Lower lobe of right lung (tissue), 2 donors: ENCODE measurements at regions not wholly inside any gene's neighbourhood (a gene's known extent, or its start where the extent isn't known, plus 50 kb on each side); places are given as distances from the start of the nearest gene placed in this dataset.

Source experiments
- ATAC-seq, 2 donors: fragments of 200-7000 bp; cut with Tn5 transposase; one replicate each; pipeline ENCODE4 v1.9.1; 2020 to 2022; ENCODE audit warnings: mild to moderate bottlenecking in 2 of 2, moderate library complexity in 2 of 2
- DNase-seq: peaks from one replicate; pipeline ENCODE4 v3.0.0-alpha.2; 2020
- H3K27ac ChIP-seq: fragments of 200-600 bp; one replicate; pipeline ENCODE4 v1.8.0; 2022
- H3K27me3 ChIP-seq: fragments of 200-600 bp; one replicate; pipeline ENCODE4 v1.8.0; 2022; ENCODE audit warnings: low read depth
- H3K36me3 ChIP-seq: fragments of 200-600 bp; one replicate; pipeline ENCODE4 v1.8.0; 2022; ENCODE audit warnings: mild to moderate bottlenecking
- H3K4me1 ChIP-seq: fragments of 200-600 bp; one replicate; pipeline ENCODE4 v1.8.0; 2022
- H3K4me3 ChIP-seq: fragments of 200-600 bp; one replicate; pipeline ENCODE4 v1.8.0; 2022; ENCODE audit warnings: mild to moderate bottlenecking
- H3K9me3 ChIP-seq: fragments of 200-600 bp; one replicate; pipeline ENCODE4 v1.8.0; 2022
- intact Hi-C: fragments of 100-400 bp; cut with DNase I; formaldehyde crosslinking; loops from one replicate; pipeline ENCODE4 v1.11.0; 2022
- TF ChIP-seq, protein P1 (sequence below): fragments of 200-600 bp; IDR thresholded peaks from one replicate; pipeline ENCODE4 v1.8.0; 2022; ENCODE audit warnings: antibody characterized with exemption, mild to moderate bottlenecking
- donor health status: DM: no; HTN: yes; CAD: no; lungs with severe emphysema.

DNA sequence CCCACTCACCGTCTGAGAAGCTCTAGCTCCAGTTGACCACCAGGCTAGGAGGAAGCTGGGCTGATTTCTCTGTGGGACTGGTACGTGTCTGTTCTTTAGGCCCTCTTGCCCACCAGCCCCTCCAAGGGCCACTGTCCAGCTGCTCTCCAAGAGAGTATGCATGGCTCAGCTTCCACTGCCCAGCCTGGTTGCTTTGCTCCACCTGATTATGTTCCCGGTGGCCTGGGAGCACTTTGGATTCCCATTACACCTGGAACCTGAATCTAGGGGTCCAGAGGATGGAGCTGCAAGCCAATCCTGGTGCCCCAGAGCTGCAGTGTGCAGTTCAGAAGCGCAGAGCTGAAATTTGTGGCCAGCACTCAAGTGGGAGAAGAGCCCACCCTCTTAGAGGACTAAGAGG, 402.1 kb upstream of the CNTN6 start:
- intact Hi-C loops = no loop called here
- no peaks in the 10 kb centered on the region for H3K9me3 ChIP-seq
- no peaks in the 10 kb centered on the region for H3K4me1 ChIP-seq
- H3K4me3 ChIP-seq = no peak overlapping the region
- no peaks in the 10 kb centered on the region for H3K36me3 ChIP-seq
- DNase-seq (no peak), ATAC-seq (peak in 1 of 2 donors; percentile 25)
- no peaks in the 10 kb centered on the region for H3K27me3 ChIP-seq
- H3K27ac ChIP-seq = no peak overlapping the region
- TF ChIP-seq, protein P1, sequence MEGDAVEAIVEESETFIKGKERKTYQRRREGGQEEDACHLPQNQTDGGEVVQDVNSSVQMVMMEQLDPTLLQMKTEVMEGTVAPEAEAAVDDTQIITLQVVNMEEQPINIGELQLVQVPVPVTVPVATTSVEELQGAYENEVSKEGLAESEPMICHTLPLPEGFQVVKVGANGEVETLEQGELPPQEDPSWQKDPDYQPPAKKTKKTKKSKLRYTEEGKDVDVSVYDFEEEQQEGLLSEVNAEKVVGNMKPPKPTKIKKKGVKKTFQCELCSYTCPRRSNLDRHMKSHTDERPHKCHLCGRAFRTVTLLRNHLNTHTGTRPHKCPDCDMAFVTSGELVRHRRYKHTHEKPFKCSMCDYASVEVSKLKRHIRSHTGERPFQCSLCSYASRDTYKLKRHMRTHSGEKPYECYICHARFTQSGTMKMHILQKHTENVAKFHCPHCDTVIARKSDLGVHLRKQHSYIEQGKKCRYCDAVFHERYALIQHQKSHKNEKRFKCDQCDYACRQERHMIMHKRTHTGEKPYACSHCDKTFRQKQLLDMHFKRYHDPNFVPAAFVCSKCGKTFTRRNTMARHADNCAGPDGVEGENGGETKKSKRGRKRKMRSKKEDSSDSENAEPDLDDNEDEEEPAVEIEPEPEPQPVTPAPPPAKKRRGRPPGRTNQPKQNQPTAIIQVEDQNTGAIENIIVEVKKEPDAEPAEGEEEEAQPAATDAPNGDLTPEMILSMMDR = no peak

DNA sequence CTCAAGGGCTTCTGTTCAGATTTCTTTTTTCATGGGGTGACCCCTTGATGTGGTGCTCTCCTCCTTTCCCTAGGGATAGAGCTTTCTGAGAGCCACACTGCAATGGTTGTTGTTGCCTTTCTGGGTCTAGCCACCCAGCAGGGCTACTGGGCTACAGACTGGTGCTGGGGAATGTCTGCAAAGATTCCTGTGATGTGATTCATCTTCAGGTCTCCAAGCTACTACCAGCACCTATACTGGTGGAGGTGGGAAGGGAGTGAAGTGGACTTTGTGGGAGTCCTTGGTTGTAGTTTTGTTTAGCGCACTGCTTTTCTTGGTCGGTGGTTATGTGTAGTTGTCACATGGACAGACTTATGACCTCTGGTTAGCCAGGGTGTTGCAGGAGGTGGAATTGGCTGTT, 392.3 kb upstream of the CNTN6 start:
- Histone ChIP-seq H3K27ac (no peak overlapping the region), H3K4me1 (no peaks in the 10 kb centered on the region), H3K27me3 (no peaks in the 10 kb centered on the region), H3K36me3 (no peaks in the 10 kb centered on the region), H3K9me3 (no peaks in the 10 kb centered on the region), H3K4me3 (no peak overlapping the region)
- intact Hi-C loops = no loop called here
- no peak for DNase-seq
- ATAC-seq = no peak
- TF ChIP-seq, protein P1 = no peak

DNA sequence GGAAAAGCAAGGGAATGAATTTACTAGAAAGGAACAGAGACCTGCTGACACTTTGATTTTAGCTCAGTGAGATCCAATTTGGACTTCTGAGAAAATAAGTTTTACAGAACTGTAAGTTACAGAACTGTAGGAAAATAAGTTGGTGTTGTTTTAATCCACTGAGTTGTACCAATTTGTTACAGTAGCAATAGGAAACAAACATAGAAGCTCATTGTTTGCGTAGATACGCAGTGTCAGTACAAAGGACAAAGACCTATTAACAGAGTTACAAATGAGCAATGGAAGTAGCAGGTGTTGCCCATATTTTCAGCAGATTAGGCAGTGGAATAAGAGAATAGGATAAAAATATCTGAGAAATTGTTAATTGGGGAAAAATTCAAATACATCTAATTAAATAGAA, 385.8 kb upstream of the CNTN6 start:
- H3K27me3 ChIP-seq = no peaks in the 10 kb centered on the region
- no peak overlapping the region for H3K4me3 ChIP-seq
- TF ChIP-seq, protein P1 = no peak
- no peak for DNase-seq
- H3K4me1 ChIP-seq = no peaks in the 10 kb centered on the region
- no peaks in the 10 kb centered on the region for H3K36me3 ChIP-seq
- ATAC-seq = no peak
- H3K27ac ChIP-seq = no peak overlapping the region
- intact Hi-C loops = no loop called here
- H3K9me3 ChIP-seq = no peaks in the 10 kb centered on the region

DNA sequence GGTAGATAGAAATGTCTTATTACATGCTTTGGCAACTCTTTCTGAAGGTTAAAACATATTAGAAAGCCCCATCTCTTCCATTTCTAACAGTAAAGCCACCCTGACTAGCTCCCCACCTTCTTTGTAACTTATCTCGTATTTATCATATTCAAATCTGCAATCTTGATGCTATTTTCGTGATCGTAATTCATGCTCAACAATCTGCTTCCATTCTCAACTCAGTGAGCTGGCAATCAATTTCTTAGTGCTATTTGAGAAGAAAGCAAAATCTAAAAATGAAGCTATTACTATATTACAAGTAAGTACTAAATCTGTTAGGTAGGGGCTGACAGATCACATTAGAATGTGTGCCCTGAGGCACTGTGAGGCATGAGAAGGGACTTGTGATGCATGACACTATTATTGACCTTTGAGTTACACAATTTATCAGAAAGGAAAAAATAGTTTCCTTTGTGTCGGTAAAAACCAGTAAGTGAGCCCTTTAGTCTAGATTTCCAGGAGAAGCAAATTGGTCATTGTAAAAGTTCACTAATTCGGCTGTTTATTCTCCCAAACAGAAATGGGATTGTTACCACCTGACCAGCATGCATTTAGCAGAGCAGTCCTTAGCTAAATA, 379.7 kb upstream of the CNTN6 start:
- ATAC-seq = no peak
- Histone ChIP-seq H3K27me3 (no peaks in the 10 kb centered on the region), H3K36me3 (no peaks in the 10 kb centered on the region), H3K27ac (no peak overlapping the region), H3K4me1 (no peaks in the 10 kb centered on the region), H3K9me3 (no peaks in the 10 kb centered on the region), H3K4me3 (no peak overlapping the region)
- TF ChIP-seq, protein P1 = no peak
- DNase-seq = no peak
- intact Hi-C loops = no loop called here

DNA sequence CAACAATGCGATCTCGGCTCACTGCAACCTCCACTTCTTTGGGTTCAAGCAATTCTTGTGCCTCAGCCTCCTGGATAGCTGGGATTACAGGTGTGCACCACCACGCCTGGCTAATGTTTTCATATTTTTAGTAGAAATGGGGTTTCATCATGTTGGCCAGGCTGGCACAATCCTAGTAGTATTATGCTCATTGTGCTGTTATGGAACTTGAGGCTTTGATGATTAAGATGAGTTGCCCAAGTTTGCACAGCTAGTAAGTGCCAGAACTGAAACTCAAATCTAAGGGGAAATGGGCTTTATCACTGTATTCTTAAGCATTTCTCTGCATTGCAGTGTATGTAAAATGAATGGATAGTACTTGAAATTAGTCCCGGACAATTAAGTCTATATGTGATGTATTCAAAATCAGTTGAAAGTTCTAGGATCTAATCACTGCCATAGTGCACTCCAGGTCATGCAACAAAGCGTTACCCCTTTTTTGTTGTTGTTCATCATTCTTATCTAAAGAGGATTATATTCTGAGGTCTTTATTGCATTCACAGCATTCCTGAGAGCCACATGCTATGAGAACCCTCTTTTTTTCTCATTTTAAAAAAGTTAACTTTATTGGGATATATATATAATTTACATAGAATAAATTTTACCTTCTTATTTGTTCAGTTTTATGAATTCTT, 378.7 kb upstream of the CNTN6 start:
- Histone ChIP-seq H3K27me3 (no peaks in the 10 kb centered on the region), H3K4me1 (no peaks in the 10 kb centered on the region), H3K36me3 (no peaks in the 10 kb centered on the region), H3K4me3 (no peak overlapping the region), H3K9me3 (no peaks in the 10 kb centered on the region), H3K27ac (no peak overlapping the region)
- DNase-seq = no peak
- intact Hi-C loops = no loop called here
- TF ChIP-seq, protein P1 = no peak
- no peak for ATAC-seq
